ENCODE measurements at regions not wholly inside any gene's neighbourhood (a gene's known extent, or its start where the extent isn't known, plus 50 kb on each side); places are given as distances from the start of the nearest gene placed in this dataset.

DNA sequence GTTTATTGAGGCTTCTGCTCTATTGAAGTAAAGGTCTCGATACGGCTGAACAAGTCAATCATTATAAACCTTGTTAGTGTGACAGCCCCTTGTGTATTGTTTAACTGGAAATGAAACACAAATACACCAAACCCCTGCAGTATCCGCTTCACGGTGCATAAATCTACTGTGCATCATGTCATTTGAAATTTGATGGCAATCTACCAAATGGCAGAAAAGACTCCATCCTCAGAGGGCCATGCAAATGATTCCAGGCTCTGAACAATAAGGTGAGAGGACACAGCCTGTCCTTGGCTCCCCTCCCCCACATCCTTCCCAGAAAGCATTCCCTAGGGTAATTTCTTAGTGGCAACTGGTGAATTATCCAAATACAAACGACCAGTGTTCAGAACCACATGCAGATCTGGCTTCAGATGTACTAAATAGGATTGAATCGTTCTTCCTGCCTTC, 80.6 kb downstream of the ADCYAP1 start:
- no peaks in the 10 kb centered on the region for H3K27me3 ChIP-seq (ENCODE audit: insufficient read depth, low read length)
- no peaks in the 10 kb centered on the region for H3K36me3 ChIP-seq (ENCODE audit: insufficient read depth, low read length)
- H3K4me3 ChIP-seq (ENCODE audit: low read length), result no peak overlapping the region
- H3K9me3 ChIP-seq (ENCODE audit: low read length), result no peaks in the 10 kb centered on the region
- no peak overlapping the region for H2AFZ ChIP-seq (ENCODE audit: low read depth, low read length)
- peaks cover 6% of the 10 kb centered on the region for H3K4me1 ChIP-seq (ENCODE audit: insufficient read depth, low read length)

DNA sequence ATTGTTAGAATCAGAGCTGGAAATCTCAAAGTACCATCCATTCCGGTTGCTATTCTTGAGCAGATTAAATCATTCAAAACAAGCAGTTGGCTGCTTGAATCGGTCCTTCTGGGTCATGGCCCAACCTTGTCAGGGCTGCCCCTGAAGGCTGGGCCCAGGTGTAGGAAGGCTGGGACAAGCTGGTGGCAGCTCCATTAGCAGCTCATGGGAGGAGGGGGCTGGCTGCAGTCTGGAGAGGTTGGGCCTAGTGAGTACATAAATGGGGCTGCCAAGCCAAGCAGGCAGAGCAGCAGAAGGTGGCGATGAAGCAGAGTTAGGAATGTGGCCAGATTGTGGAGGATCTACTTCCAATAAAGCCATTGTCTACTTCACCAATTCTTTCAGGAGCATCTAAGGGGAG, 81.4 kb downstream of the ADCYAP1 start:
- H3K4me3 ChIP-seq (ENCODE audit: low read length), result no peak overlapping the region
- H3K4me1 ChIP-seq (ENCODE audit: insufficient read depth, low read length), result peaks cover 6% of the 10 kb centered on the region
- H3K36me3 ChIP-seq (ENCODE audit: insufficient read depth, low read length), result no peaks in the 10 kb centered on the region
- H3K27me3 ChIP-seq (ENCODE audit: insufficient read depth, low read length), result no peaks in the 10 kb centered on the region
- H2AFZ ChIP-seq (ENCODE audit: low read depth, low read length), result no peak overlapping the region
- H3K9me3 ChIP-seq (ENCODE audit: low read length), result no peaks in the 10 kb centered on the region

DNA sequence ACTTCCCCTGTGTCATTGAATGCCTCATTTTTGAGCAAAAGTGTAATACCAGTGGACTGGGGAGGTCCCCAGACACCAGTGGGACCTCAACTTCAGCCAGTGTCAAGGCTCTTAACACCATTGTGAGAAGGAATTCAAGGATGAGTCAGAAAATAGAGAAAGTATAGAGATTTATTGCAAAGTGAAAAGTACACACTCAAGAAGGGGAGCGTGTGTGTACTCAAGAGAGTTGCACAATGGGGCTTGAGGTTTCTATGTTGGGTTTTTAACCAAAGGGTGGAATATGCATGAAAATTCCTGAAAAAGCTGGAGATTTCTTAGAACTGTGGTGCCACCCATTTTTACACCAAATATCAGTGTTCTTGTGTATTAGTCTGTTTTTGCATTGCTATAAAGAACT, 81.9 kb downstream of the ADCYAP1 start:
- Histone ChIP-seq H3K27me3 (ENCODE audit: insufficient read depth, low read length) (no peaks in the 10 kb centered on the region), H2AFZ (ENCODE audit: low read depth, low read length) (no peak overlapping the region), H3K36me3 (ENCODE audit: insufficient read depth, low read length) (no peaks in the 10 kb centered on the region), H3K9me3 (ENCODE audit: low read length) (no peaks in the 10 kb centered on the region), H3K4me3 (ENCODE audit: low read length) (no peak overlapping the region), H3K4me1 (ENCODE audit: insufficient read depth, low read length) (peaks cover 6% of the 10 kb centered on the region)

DNA sequence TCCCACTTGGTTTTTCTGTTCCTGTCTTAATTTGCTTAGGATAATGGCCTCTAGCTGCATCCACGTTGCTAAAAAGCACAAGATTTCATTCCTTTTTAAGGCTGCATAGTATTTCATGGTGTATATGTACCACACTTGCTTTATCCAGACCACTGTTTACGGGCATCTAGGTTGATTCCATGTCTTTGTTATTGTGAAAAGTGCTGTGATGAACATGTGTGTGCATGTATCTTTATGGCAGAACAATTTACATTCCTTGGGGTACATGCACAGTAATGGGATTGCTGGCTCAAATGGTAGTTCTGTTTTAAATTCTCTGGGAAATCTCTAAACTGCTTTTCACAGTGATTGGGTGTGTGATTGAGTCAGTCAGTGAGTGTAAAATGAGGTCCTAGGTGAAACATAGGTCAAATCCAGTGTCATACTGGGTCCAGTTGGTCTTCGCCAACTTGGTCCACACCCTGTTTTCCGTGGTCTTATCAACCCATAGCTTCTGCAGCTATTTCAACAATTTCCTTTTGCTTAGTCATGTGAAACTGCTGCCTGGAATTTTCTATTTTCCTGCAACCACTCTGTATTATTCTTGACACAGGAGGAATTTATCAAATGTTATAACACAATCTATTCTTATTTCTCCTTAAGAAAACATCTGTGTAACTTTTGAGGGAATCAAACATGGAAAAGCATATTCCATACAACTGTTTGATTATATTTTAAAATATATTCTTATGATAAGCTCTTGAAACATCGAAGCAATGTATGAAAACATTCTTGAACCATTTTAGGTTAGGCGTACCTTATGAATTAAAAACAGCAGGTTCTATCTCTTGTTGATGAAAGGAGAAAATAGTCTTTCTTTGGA, 82.9 kb downstream of the ADCYAP1 start:
- H3K36me3 ChIP-seq (ENCODE audit: insufficient read depth, low read length), result no peaks in the 10 kb centered on the region
- peaks cover 6% of the 10 kb centered on the region for H3K4me1 ChIP-seq (ENCODE audit: insufficient read depth, low read length)
- no peak overlapping the region for H3K4me3 ChIP-seq (ENCODE audit: low read length)
- no peaks in the 10 kb centered on the region for H3K27me3 ChIP-seq (ENCODE audit: insufficient read depth, low read length)
- no peaks in the 10 kb centered on the region for H3K9me3 ChIP-seq (ENCODE audit: low read length)
- H2AFZ ChIP-seq (ENCODE audit: low read depth, low read length), result no peak overlapping the region

DNA sequence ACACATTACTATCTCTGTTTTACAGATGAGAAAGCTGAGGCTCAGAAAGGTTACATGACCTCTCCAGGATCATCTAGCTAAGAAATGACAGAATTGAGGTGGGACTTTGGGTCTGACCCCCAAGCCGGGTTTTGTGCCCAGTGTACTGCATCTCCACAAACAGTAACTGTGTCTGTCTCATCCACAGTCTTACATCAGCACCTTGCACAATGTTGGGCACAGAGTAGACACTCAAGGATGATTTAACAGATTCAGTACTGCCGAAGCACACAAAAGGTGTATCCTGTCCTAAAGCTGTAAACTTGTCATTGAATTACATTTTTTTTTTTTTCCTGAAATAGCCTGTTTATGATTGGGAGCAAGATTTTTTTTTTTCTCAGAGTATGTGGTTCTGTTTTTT, 84.8 kb downstream of the ADCYAP1 start:
- Histone ChIP-seq H3K9me3 (ENCODE audit: low read length) (no peaks in the 10 kb centered on the region), H2AFZ (ENCODE audit: low read depth, low read length) (no peak overlapping the region), H3K4me1 (ENCODE audit: insufficient read depth, low read length) (peaks cover 6% of the 10 kb centered on the region), H3K36me3 (ENCODE audit: insufficient read depth, low read length) (no peaks in the 10 kb centered on the region), H3K27me3 (ENCODE audit: insufficient read depth, low read length) (no peaks in the 10 kb centered on the region), H3K4me3 (ENCODE audit: low read length) (no peak overlapping the region)

DNA sequence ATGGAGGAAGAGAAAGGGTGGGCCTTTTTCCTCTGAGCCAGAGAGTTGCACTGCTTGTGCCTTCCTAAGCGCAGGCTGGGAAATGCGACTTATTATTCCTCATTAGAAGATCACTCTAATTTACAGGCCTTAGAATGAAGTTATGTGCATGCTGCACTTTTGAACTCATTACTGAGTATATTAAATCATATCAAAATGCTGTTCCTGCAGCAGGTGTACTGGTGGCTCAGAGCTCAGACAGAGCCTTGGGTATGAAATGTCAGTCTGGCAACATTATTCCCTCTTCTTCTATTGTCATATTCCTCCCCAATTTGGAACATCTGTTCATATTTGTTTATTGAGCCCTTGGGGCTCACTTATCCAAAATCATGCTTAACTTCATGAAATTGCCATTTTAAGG, 85.5 kb downstream of the ADCYAP1 start:
- peaks cover 6% of the 10 kb centered on the region for H3K4me1 ChIP-seq (ENCODE audit: insufficient read depth, low read length)
- no peaks in the 10 kb centered on the region for H3K9me3 ChIP-seq (ENCODE audit: low read length)
- H3K36me3 ChIP-seq (ENCODE audit: insufficient read depth, low read length), result no peaks in the 10 kb centered on the region
- H2AFZ ChIP-seq (ENCODE audit: low read depth, low read length), result no peak overlapping the region
- no peak overlapping the region for H3K4me3 ChIP-seq (ENCODE audit: low read length)
- no peaks in the 10 kb centered on the region for H3K27me3 ChIP-seq (ENCODE audit: insufficient read depth, low read length)

DNA sequence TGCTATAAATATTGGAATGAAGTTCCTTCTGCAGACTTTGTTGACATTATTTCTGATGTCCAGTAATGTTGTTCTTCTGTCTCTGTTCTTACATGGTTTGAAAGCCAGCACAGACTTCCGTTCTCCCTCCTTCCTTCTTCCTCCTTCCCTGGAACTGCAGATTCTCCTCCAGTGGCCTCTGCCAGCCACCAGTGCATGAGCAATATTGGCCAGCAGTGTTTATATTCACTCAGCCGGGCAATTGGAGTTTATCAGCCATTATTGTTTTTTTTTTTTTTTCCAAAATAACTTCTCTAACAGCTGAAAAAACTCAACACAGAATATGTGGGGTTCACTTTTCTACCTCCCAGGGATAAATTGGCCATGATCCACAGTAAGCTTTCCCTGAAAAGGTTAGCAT, 86.8 kb downstream of the ADCYAP1 start:
- no peaks in the 10 kb centered on the region for H3K36me3 ChIP-seq (ENCODE audit: insufficient read depth, low read length)
- no peaks in the 10 kb centered on the region for H3K9me3 ChIP-seq (ENCODE audit: low read length)
- no peaks in the 10 kb centered on the region for H3K4me1 ChIP-seq (ENCODE audit: insufficient read depth, low read length)
- no peaks in the 10 kb centered on the region for H3K27me3 ChIP-seq (ENCODE audit: insufficient read depth, low read length)
- no peak overlapping the region for H2AFZ ChIP-seq (ENCODE audit: low read depth, low read length)
- no peak overlapping the region for H3K4me3 ChIP-seq (ENCODE audit: low read length)

DNA sequence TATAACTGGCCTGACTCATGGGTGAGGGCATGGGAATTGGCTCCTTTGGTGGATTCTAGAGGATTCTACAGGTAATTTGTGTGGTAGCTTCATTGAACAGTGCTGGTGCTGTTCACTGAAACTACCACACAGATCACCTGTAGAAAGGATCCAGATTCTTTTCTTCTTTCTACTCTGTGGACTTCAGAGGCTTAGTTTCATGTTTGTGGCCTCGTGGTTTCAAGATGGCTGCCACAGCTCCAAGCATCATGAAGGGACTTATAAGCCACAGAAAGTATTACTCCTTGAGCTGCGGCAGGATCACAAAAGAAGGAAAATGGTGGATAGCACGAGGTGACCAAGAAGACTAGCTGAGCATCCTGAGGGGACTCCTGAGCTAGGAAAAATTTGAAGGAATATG, 88.9 kb downstream of the ADCYAP1 start:
- H3K4me3 ChIP-seq (ENCODE audit: low read length), result no peak overlapping the region
- H3K9me3 ChIP-seq (ENCODE audit: low read length), result no peaks in the 10 kb centered on the region
- H3K36me3 ChIP-seq (ENCODE audit: insufficient read depth, low read length), result no peaks in the 10 kb centered on the region
- H2AFZ ChIP-seq (ENCODE audit: low read depth, low read length), result no peak overlapping the region
- H3K27me3 ChIP-seq (ENCODE audit: insufficient read depth, low read length), result no peaks in the 10 kb centered on the region
- no peaks in the 10 kb centered on the region for H3K4me1 ChIP-seq (ENCODE audit: insufficient read depth, low read length)

DNA sequence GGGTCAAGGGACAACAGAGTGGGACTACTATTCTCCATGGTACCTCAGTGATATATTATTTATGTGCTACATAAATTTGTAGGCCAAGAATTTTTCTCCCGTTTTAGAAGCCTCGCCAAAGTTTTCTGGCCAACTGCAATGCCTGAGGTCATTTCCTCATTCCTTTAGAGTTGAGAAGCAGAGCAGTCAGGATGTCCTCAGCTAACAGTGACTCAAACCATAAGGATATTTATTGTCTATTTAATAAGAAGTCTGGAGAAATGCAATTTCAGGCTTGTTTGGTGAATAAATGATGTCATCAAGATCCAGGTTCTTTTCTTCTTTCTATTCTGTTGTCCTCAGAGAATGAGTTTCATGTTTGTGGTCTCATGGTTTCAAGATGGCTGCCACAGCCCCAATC, 91.0 kb downstream of the ADCYAP1 start:
- Histone ChIP-seq H3K36me3 (ENCODE audit: insufficient read depth, low read length) (no peaks in the 10 kb centered on the region), H3K4me1 (ENCODE audit: insufficient read depth, low read length) (no peaks in the 10 kb centered on the region), H3K27me3 (ENCODE audit: insufficient read depth, low read length) (no peaks in the 10 kb centered on the region), H2AFZ (ENCODE audit: low read depth, low read length) (no peak overlapping the region), H3K9me3 (ENCODE audit: low read length) (no peaks in the 10 kb centered on the region), H3K4me3 (ENCODE audit: low read length) (no peak overlapping the region)

DNA sequence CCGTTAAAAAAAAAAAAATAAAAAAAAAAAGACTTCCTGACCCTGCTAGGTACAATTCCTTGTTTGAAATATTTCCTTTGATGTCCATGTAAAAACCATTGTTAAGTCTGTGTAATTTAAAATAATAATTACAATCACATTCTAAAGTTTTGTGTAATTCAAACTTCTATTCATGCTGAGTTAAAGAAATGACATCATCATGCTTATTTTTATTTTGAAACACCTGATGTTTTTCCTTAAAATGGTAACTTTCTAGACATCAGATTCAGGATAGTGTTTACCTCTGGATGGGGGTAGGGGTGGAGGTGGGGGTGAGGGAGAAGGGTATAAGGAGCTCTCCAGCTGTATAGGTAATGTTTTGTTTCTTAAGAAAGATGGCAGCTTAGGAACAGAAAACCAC, 92.8 kb downstream of the ADCYAP1 start:
- no peaks in the 10 kb centered on the region for H3K9me3 ChIP-seq (ENCODE audit: low read length)
- no peak overlapping the region for H3K4me3 ChIP-seq (ENCODE audit: low read length)
- H2AFZ ChIP-seq (ENCODE audit: low read depth, low read length), result no peak overlapping the region
- H3K36me3 ChIP-seq (ENCODE audit: insufficient read depth, low read length), result no peaks in the 10 kb centered on the region
- no peaks in the 10 kb centered on the region for H3K4me1 ChIP-seq (ENCODE audit: insufficient read depth, low read length)
- H3K27me3 ChIP-seq (ENCODE audit: insufficient read depth, low read length), result no peaks in the 10 kb centered on the region

DNA sequence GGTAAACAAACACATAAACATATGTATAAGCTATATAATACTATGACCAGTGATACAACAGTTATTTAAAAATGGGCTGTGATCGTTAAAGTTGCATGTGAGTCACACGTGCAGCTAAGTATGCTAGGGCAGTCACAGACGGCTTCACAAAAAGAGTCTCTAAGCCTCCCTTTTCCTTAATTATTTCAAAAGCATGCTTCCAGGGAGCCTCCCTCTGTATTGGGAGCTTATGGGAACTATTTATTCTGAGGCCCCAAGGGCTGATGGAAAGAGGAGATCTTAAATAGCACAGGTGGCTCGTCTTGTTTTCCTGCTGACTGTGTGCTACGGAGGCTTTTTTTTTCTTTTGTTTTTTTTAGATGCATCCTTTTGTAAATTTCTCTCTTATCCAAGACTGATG, 94.3 kb downstream of the ADCYAP1 start:
- no peaks in the 10 kb centered on the region for H3K4me1 ChIP-seq (ENCODE audit: insufficient read depth, low read length)
- no peak overlapping the region for H3K4me3 ChIP-seq (ENCODE audit: low read length)
- no peaks in the 10 kb centered on the region for H3K9me3 ChIP-seq (ENCODE audit: low read length)
- H3K36me3 ChIP-seq (ENCODE audit: insufficient read depth, low read length), result no peaks in the 10 kb centered on the region
- no peaks in the 10 kb centered on the region for H3K27me3 ChIP-seq (ENCODE audit: insufficient read depth, low read length)
- no peak overlapping the region for H2AFZ ChIP-seq (ENCODE audit: low read depth, low read length)

DNA sequence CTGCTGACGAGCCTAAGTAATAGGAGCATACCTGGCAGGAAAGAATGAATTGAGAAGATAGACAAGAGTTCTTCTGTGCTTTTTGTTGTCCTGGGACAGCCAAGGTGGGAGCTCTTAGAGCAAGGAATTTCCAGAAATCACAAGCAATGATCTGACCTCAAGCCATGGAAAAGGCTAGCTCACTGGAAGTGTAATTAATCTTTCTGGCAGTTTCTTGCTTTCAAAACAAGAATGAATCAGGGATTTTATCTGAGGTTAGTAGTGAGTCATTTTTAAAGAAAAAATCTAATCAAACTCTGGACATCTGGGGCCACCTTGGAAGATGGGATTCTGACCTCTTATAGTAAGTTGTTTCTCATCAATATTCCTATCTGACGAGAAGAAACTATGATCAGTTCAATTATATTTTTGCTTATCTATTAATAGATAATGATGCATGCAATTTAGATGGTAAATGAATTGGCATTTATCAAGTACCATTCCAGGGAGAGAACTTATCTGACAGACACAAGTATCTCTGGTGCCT, 98.0 kb downstream of the ADCYAP1 start:
- no peaks in the 10 kb centered on the region for H3K4me1 ChIP-seq (ENCODE audit: insufficient read depth, low read length)
- H3K9me3 ChIP-seq (ENCODE audit: low read length), result no peaks in the 10 kb centered on the region
- H3K36me3 ChIP-seq (ENCODE audit: insufficient read depth, low read length), result no peaks in the 10 kb centered on the region
- no peaks in the 10 kb centered on the region for H3K27me3 ChIP-seq (ENCODE audit: insufficient read depth, low read length)
- H3K4me3 ChIP-seq (ENCODE audit: low read length), result no peak overlapping the region
- no peak overlapping the region for H2AFZ ChIP-seq (ENCODE audit: low read depth, low read length)

DNA sequence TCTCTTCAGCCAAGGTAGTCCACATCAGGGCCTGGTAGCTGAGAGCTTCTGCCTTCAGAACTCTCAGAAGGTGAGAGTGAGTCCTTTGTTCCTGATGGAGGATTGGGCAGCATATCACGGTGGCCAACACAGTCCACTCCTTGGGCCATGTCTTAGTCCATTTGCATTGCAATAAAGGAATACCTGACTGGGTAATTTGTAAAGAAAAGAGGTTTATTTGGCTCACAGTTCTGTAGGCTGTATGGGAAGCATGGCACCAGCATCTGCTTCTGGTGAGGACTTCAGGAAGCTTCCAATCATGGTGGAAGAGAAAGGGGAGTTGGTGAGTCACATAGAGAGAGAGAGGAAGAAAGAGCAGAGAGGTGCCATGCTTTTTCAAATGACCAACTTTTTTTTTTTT, 98.8 kb downstream of the ADCYAP1 start:
- Histone ChIP-seq H3K36me3 (ENCODE audit: insufficient read depth, low read length) (no peaks in the 10 kb centered on the region), H3K27me3 (ENCODE audit: insufficient read depth, low read length) (no peaks in the 10 kb centered on the region), H3K4me1 (ENCODE audit: insufficient read depth, low read length) (no peaks in the 10 kb centered on the region), H2AFZ (ENCODE audit: low read depth, low read length) (no peak overlapping the region), H3K4me3 (ENCODE audit: low read length) (no peak overlapping the region), H3K9me3 (ENCODE audit: low read length) (no peaks in the 10 kb centered on the region)

DNA sequence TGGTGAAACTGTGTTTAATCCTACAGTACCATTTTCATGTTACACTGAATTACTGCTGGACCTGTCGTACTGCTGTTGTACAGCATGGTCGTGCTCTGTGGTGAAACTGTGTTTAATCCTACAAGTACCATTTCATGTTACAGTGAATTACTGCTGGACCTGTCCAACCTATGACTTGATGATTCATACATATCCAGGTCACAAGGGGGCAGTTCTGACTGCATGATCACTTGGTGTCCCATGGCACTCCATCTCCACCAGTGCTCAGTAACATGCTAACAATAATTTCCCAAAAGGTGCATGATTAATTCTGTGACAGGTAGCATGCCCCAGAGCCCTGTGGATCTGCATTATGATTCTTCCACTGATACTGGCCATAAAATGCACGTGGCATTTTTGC, 101.6 kb downstream of the ADCYAP1 start:
- no peak overlapping the region for H2AFZ ChIP-seq (ENCODE audit: low read depth, low read length)
- no peaks in the 10 kb centered on the region for H3K9me3 ChIP-seq (ENCODE audit: low read length)
- H3K4me1 ChIP-seq (ENCODE audit: insufficient read depth, low read length), result no peaks in the 10 kb centered on the region
- no peak overlapping the region for H3K4me3 ChIP-seq (ENCODE audit: low read length)
- no peaks in the 10 kb centered on the region for H3K36me3 ChIP-seq (ENCODE audit: insufficient read depth, low read length)
- no peaks in the 10 kb centered on the region for H3K27me3 ChIP-seq (ENCODE audit: insufficient read depth, low read length)
